IMR-90 (cell line): ENCODE measurements at regions not wholly inside any gene's neighbourhood (a gene's known extent, or its start where the extent isn't known, plus 50 kb on each side); places are given as distances from the start of the nearest gene placed in this dataset.

Experiments used
- ATAC-seq: fragments of 200-7000 bp; cut with Tn5 transposase; 2 replicates; pipeline ENCODE4 v1.9.1; 2020; ENCODE audit warnings: low read depth, mild to moderate bottlenecking, moderate library complexity
- BruUV-seq: library from RNA; stranded (reverse); fragments of 400-500 nt; replicated peaks from 2 replicates; lab custom pipeline; 2021; lab: Mats Ljungman, UMichigan
- CTCF ChIA-PET: fragments of 300-600 bp; formaldehyde crosslinking; extraction: SDS; loops from one replicate; lab custom pipeline; 2021; ENCODE audit warnings: antibody characterized with exemption; lab: Yijun Ruan, JAX
- POLR2A ChIA-PET: fragments of 300-600 bp; sonication (Branson Sonifier 250); formaldehyde crosslinking; loops from one replicate; lab custom pipeline; 2022; ENCODE audit warnings: antibody characterized with exemption; ENCODE audit not compliant: unreplicated experiment; lab: Charles Lee
- DNase-seq: peaks from one replicate; pipeline ENCODE4 v3.0.0; 2013
- H2AFZ ChIP-seq: replicated peaks from 2 replicates; pipeline ENCODE3; 2013; ENCODE audit warnings: low read length, mild to moderate bottlenecking; ENCODE audit not compliant: poor library complexity
- H2AK5ac ChIP-seq: 2 replicates; pipeline ENCODE4 v1.6.1; 2013; ENCODE audit warnings: low read depth, low read length, inconsistent platforms
- H2AK9ac ChIP-seq: replicated peaks from 2 replicates; pipeline ENCODE3; 2013; ENCODE audit warnings: mild to moderate bottlenecking, low read depth, low read length, moderate library complexity; ENCODE audit not compliant: poor library complexity
- H2BK120ac ChIP-seq: 2 replicates; pipeline ENCODE4 v1.6.1; 2013; ENCODE audit warnings: low read depth, low read length, inconsistent platforms
- H2BK15ac ChIP-seq: 3 replicates; pipeline ENCODE4 v1.6.1; 2013; ENCODE audit warnings: low read depth, low read length, inconsistent platforms
- H2BK20ac ChIP-seq: 2 replicates; pipeline ENCODE4 v1.6.1; 2013; ENCODE audit warnings: low read depth, mild to moderate bottlenecking, inconsistent platforms, low read length, moderate library complexity
- H2BK5ac ChIP-seq: 2 replicates; pipeline ENCODE4 v1.6.1; 2013; ENCODE audit warnings: mild to moderate bottlenecking, low read depth, low read length, inconsistent platforms; ENCODE audit not compliant: poor library complexity, severe bottlenecking
- H3K14ac ChIP-seq: replicated peaks from 2 replicates; pipeline ENCODE4 v1.6.1; 2013; ENCODE audit warnings: low read depth, low read length, inconsistent platforms
- H3K18ac ChIP-seq: 2 replicates; pipeline ENCODE4 v1.6.1; 2013; ENCODE audit warnings: low read depth, low read length, control low read depth
- H3K23ac ChIP-seq: 2 replicates; pipeline ENCODE4 v1.6.1; 2013; ENCODE audit warnings: low read depth, low read length, inconsistent platforms
- H3K27ac ChIP-seq: 2 replicates; pipeline ENCODE4 v1.5.1; 2013; ENCODE audit warnings: mild to moderate bottlenecking, control low read depth, low read length; ENCODE audit not compliant: insufficient read depth
- H3K27me3 ChIP-seq: 2 replicates; pipeline ENCODE4 v1.6.1; 2013; ENCODE audit warnings: low read length; ENCODE audit not compliant: control insufficient read depth, insufficient read depth
- H3K36me3 ChIP-seq: 2 replicates; pipeline ENCODE4 v1.6.1; 2013; ENCODE audit warnings: low read length, mixed read lengths; ENCODE audit not compliant: control insufficient read depth, insufficient read depth
- H3K4ac ChIP-seq: 2 replicates; pipeline ENCODE4 v1.6.1; 2013; ENCODE audit warnings: low read depth, low read length, inconsistent platforms
- H3K4me1 ChIP-seq: 2 replicates; pipeline ENCODE4 v1.6.1; 2013; ENCODE audit warnings: low read length, mixed read lengths; ENCODE audit not compliant: control insufficient read depth, insufficient read depth
- H3K4me2 ChIP-seq: 2 replicates; pipeline ENCODE4 v1.6.1; 2013; ENCODE audit warnings: low read depth, mild to moderate bottlenecking, control low read depth, low read length, moderate library complexity
- H3K4me3 ChIP-seq: 2 replicates; pipeline ENCODE4 v1.5.1; 2013; ENCODE audit warnings: low read depth, mild to moderate bottlenecking, control low read depth, low read length, moderate library complexity; ENCODE audit not compliant: insufficient read depth
- H3K56ac ChIP-seq: 2 replicates; pipeline ENCODE4 v1.6.1; 2013; ENCODE audit warnings: low read length, inconsistent platforms; ENCODE audit not compliant: insufficient read depth; ENCODE audit errors: extremely low read depth
- H3K79me1 ChIP-seq, 2 experiments: 2 replicates each; pipeline ENCODE4 v1.6.1; 2013; ENCODE audit warnings: low read length in 2 of 2, inconsistent platforms in 1 of 2, low read depth in 1 of 2
- H3K9ac ChIP-seq: 2 replicates; pipeline ENCODE4 v1.6.1; 2013; ENCODE audit warnings: low read depth, low read length, control low read depth
- H3K9me1 ChIP-seq: 2 replicates; pipeline ENCODE4 v1.6.1; 2013; ENCODE audit warnings: low read length, inconsistent platforms; ENCODE audit not compliant: insufficient read depth
- H3K9me3 ChIP-seq: 2 replicates; pipeline ENCODE4 v1.6.1; 2013; ENCODE audit warnings: low read length; ENCODE audit not compliant: control insufficient read depth, insufficient read depth
- H4K20me1 ChIP-seq: 2 replicates; pipeline ENCODE4 v1.6.1; 2013; ENCODE audit warnings: low read length, inconsistent platforms; ENCODE audit not compliant: insufficient read depth
- H4K5ac ChIP-seq: 2 replicates; pipeline ENCODE4 v1.6.1; 2013; ENCODE audit warnings: mild to moderate bottlenecking, low read depth, low read length, control low read depth
- H4K8ac ChIP-seq, 2 experiments: 2 replicates each; pipeline ENCODE4 v1.6.1; 2013; ENCODE audit warnings: low read depth in 2 of 2, low read length in 2 of 2, control low read depth in 1 of 2, inconsistent platforms in 1 of 2
- H4K91ac ChIP-seq: 2 replicates; pipeline ENCODE4 v1.6.1; 2013; ENCODE audit warnings: low read depth, low read length, inconsistent platforms; ENCODE audit not compliant: insufficient read depth
- BHLHE40 ChIP-seq: fragments of 150-350 bp; IDR thresholded peaks from 2 replicates; pipeline ENCODE4 v1.6.1; 2016; ENCODE audit warnings: mild to moderate bottlenecking, low read depth, low read length
- CHD1 ChIP-seq: IDR thresholded peaks from 2 replicates; pipeline ENCODE4 v1.6.1; 2012; ENCODE audit warnings: low read depth, low read length, improper control_type of control experiment
- CTCF ChIP-seq: conservative IDR thresholded peaks from 2 replicates; pipeline ENCODE4 v1.5.1; 2012; ENCODE audit warnings: mild to moderate bottlenecking, low read depth, low read length, improper control_type of control experiment
- ELK1 ChIP-seq: fragments of 150-350 bp; IDR thresholded peaks from 2 replicates; pipeline ENCODE4 v1.6.1; 2016; ENCODE audit warnings: low read depth, mild to moderate bottlenecking, low read length, moderate library complexity, borderline replicate concordance
- MAFK ChIP-seq: IDR thresholded peaks from 2 replicates; pipeline ENCODE4 v1.6.1; 2012; ENCODE audit warnings: low read depth, low read length, improper control_type of control experiment
- MAZ ChIP-seq: IDR thresholded peaks from 2 replicates; pipeline ENCODE4 v1.6.1; 2012; ENCODE audit warnings: low read depth, mild to moderate bottlenecking, low read length, improper control_type of control experiment, moderate library complexity, borderline replicate concordance
- POLR2A ChIP-seq: IDR thresholded peaks from 2 replicates; pipeline ENCODE4 v1.6.1; 2012; ENCODE audit warnings: mild to moderate bottlenecking, low read depth, low read length
- SMC3 ChIP-seq: fragments of 150-350 bp; IDR thresholded peaks from 2 replicates; pipeline ENCODE4 v1.6.1; 2016; ENCODE audit warnings: low read depth, mild to moderate bottlenecking, antibody characterized with exemption, low read length, moderate library complexity
- WGBS, 2 experiments: methylation state at CpG; one replicate each; pipeline versions ENCODE4 v1.1.5 to v1.1.7; 2013; ENCODE audit warnings: missing lambda C conversion rate in 2 of 2; ENCODE audit not compliant: insufficient read length in 1 of 2; ENCODE audit errors: extremely low coverage in 2 of 2; 5-methylcytosine and 5-hydroxymethylcytosine counted together
- dilution Hi-C: fragments of 300-500 bp; cut with HindIII; formaldehyde crosslinking; loops from one replicate; pipeline ENCODE4 v1.14.3; 2018; ENCODE audit warnings: low sequenced_read_pairs; ENCODE audit not compliant: unreplicated experiment
- in situ Hi-C: fragments of 300-500 bp; cut with MboI; formaldehyde crosslinking; loops from 3 replicates; pipeline ENCODE4 v1.14.3; 2019; ENCODE audit warnings: low sequenced_read_pairs, inconsistent platforms, mixed read lengths
- intact Hi-C: fragments of 100-400 bp; cut with micrococcal nuclease; formaldehyde crosslinking; loops from 2 replicates; pipeline ENCODE4 v1.10.0; 2022

- H3K79me1 ChIP-seq: peaks cover 0 to 8% of the 10 kb centered on the region in 2 experiments; a peak in 1 of 4 replicates
- H2BK5ac ChIP-seq: no peak overlapping the region
- no peaks in the 10 kb centered on the region for H3K9me3 ChIP-seq
- H3K14ac ChIP-seq: peak overlapping the region; percentile 91
- H2AK9ac ChIP-seq: peak overlapping the region; percentile 72
- peaks cover 35% of the 10 kb centered on the region for H3K4me1 ChIP-seq
- in situ Hi-C loops: no loop called here
- H2AFZ ChIP-seq: peak overlapping the region; percentile 74
- peak overlapping the region; percentile 92 for H2AK5ac ChIP-seq
- H3K4me2 ChIP-seq: no peak overlapping the region
- peak overlapping the region; percentile 92; the same call in 1 of the 2 replicates for H3K23ac ChIP-seq
- no peaks in the 10 kb centered on the region for H3K36me3 ChIP-seq
- CTCF ChIA-PET: no interaction called here
- H3K27ac ChIP-seq: peak overlapping the region; percentile 45; the same call in 1 of the 2 replicates
- no peak overlapping the region for H3K4me3 ChIP-seq
- TF ChIP-seq BHLHE40 (no peak), SMC3 (no peak), MAZ (no peak), CHD1 (no peak), CTCF (no peak), POLR2A (no peak), MAFK (no peak), ELK1 (no peak)
- H3K4ac ChIP-seq: peak overlapping the region; percentile 91
- H2BK20ac ChIP-seq: peak overlapping the region; percentile 92
- dilution Hi-C loops: no loop called here
- H2BK120ac ChIP-seq: peak overlapping the region; percentile 93
- peaks cover 29% of the 10 kb centered on the region for H3K9me1 ChIP-seq
- H4K5ac ChIP-seq: peak overlapping the region; percentile 79
- no peak overlapping the region for H3K56ac ChIP-seq
- BruUV-seq: no TSS peak
- H4K20me1 ChIP-seq: no peaks in the 10 kb centered on the region
- 83% methylated on average over 1 of the region's 3 CpGs; no CpG with 5 or more reads in 1 of the 2 experiments for WGBS, 2 experiments
- intact Hi-C loops: no loop called here
- no peak for ATAC-seq
- H4K91ac ChIP-seq: peak overlapping the region; percentile 77
- H4K8ac ChIP-seq: peak overlapping the region; percentile 85 to 94
- no peaks in the 10 kb centered on the region for H3K27me3 ChIP-seq
- H2BK15ac ChIP-seq: peak overlapping the region; percentile 97
- POLR2A ChIA-PET: no interaction called here
- H3K9ac ChIP-seq: no peak overlapping the region
- DNase-seq: no peak
- peak overlapping the region; percentile 61 for H3K18ac ChIP-seq
Measured at GRCh38 chr2:43045866-43046265, 180.5 kb downstream of the ZFP36L2 start.
